ENCODE measurements at regions not wholly inside any gene's neighbourhood (a gene's known extent, or its start where the extent isn't known, plus 50 kb on each side); places are given as distances from the start of the nearest gene placed in this dataset.

DNA sequence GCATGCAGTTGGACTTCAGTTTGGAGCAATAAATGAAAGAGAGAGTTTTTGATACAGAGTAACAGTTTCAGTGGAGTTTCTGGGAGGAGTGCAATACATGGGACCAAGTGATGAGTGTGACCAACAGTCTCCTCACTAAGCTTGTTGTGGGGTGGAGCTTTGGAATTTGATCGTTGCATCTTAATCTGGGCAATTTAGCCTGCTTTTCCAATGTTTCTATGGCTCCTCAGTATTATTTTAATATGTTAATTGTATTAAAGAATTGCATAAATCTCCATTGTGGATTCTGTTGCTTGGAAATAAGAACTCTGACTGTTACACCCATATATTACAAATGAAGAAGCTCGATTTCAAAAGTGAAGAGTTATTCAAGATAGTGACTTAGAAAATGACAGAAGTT, 446.6 kb upstream of the LRATD1 start:
- peaks cover 0 to 2% (median 0%) of the 10 kb centered on the region in 5 experiments for H3K9me3 ChIP-seq (ENCODE audit: control extremely low read depth in 1 of 5, control insufficient read depth in 4 of 5, insufficient read depth in 2 of 5, low read depth in 1 of 5, low read length in 4 of 5)
- no peak for DNase-seq
- H3K27ac ChIP-seq (ENCODE audit: insufficient read depth in 1 of 2, low read depth in 1 of 2, low read length in 2 of 2, poor library complexity in 1 of 2, severe bottlenecking in 2 of 2) = no peak overlapping the region
- ChIA-PET CTCF (interaction anchor here (0.7 to 1.1 kb wide), 2 partner anchors 12 to 29 kb away, joined by 3 read pairs; no protein-coding TSS in a partner anchor), POLR2A (no interaction called here)
- no peak overlapping the region for H3K4me3 ChIP-seq (ENCODE audit: control insufficient read depth in 1 of 7, extremely low read depth in 1 of 7, insufficient read depth in 4 of 7, low read depth in 2 of 7, low read length in 6 of 7)
- H3K4me1 ChIP-seq (ENCODE audit: control extremely low read depth in 1 of 4, control insufficient read depth in 4 of 4, insufficient read depth in 4 of 4, low read length in 3 of 4) = no peaks in the 10 kb centered on the region
- no CpG with 5 or more reads among the region's 2 CpGs for WGBS (ENCODE audit: insufficient coverage)
- H3K27me3 ChIP-seq (replicated peaks in 2 of 5; ENCODE audit: control insufficient read depth in 4 of 5, insufficient read depth in 5 of 5, low read length in 4 of 5) = no peaks in the 10 kb centered on the region
- H3K36me3 ChIP-seq (ENCODE audit: control insufficient read depth in 4 of 4, insufficient read depth in 4 of 4, low read length in 3 of 4) = no peaks in the 10 kb centered on the region

DNA sequence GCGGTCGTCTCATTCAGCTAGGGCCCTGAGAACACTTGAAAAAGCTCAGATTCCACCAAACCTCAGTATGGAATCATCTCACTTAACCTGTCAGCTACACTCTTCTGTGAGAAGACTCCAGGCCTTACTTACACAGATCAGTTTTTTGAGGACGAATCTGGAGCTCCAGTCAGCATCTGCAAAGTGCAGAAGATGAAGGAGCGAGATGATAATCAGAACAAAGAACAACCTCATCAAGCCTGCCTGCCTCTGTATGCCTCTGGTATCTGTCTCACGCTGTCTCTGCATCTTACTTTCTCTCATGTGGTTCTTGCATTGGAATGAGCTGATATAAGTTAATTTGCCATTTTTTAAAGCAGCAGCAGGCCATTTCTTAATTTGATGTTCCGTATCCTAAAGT, 444.1 kb upstream of the LRATD1 start:
- Histone ChIP-seq H3K27me3 (replicated peaks in 2 of 5; ENCODE audit: control insufficient read depth in 4 of 5, insufficient read depth in 5 of 5, low read length in 4 of 5) (no peaks in the 10 kb centered on the region), H3K9me3 (ENCODE audit: control extremely low read depth in 1 of 5, control insufficient read depth in 4 of 5, insufficient read depth in 2 of 5, low read depth in 1 of 5, low read length in 4 of 5) (no peaks in the 10 kb centered on the region), H3K27ac (ENCODE audit: insufficient read depth in 1 of 2, low read depth in 1 of 2, low read length in 2 of 2, poor library complexity in 1 of 2, severe bottlenecking in 2 of 2) (no peak overlapping the region), H3K4me1 (ENCODE audit: control extremely low read depth in 1 of 4, control insufficient read depth in 4 of 4, insufficient read depth in 4 of 4, low read length in 3 of 4) (no peaks in the 10 kb centered on the region), H3K36me3 (ENCODE audit: control insufficient read depth in 4 of 4, insufficient read depth in 4 of 4, low read length in 3 of 4) (no peaks in the 10 kb centered on the region), H3K4me3 (ENCODE audit: control insufficient read depth in 1 of 7, extremely low read depth in 1 of 7, insufficient read depth in 4 of 7, low read depth in 2 of 7, low read length in 6 of 7) (no peak overlapping the region)
- ChIA-PET POLR2A (no interaction called here), CTCF (no interaction called here)
- no peak for DNase-seq
- WGBS (ENCODE audit: insufficient coverage) = 87% methylated on average over 5 of the region's 6 CpGs

DNA sequence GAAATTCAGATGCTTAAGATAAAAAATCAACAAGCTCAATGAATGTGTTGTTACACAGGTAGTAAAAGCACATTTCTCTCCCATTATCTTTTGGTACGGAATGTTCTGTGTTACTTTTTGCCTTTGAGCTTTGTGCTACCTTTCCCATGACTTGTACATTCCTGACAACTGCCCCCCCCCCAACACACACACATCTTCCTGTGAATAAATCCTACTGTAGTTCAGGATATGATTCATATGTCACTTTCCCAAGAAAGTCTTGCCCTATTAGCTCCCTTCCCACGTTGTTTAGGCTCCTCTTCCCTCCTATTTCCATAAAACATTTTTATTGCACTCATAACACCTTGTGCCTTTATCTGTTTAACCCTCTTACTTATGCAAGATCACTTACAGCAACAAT, 442.6 kb upstream of the LRATD1 start:
- no peak overlapping the region for H3K4me3 ChIP-seq (ENCODE audit: control insufficient read depth in 1 of 7, extremely low read depth in 1 of 7, insufficient read depth in 4 of 7, low read depth in 2 of 7, low read length in 6 of 7)
- DNase-seq = no peak
- ChIA-PET CTCF (interaction anchor here (0.7 kb wide), 1 partner anchor 13 kb away, joined by 3 read pairs; no protein-coding TSS in a partner anchor), POLR2A (no interaction called here)
- WGBS (ENCODE audit: insufficient coverage) = 45% methylated on average over 1 of the region's 2 CpGs
- H3K4me1 ChIP-seq (ENCODE audit: control extremely low read depth in 1 of 4, control insufficient read depth in 4 of 4, insufficient read depth in 4 of 4, low read length in 3 of 4) = no peaks in the 10 kb centered on the region
- H3K9me3 ChIP-seq (ENCODE audit: control extremely low read depth in 1 of 5, control insufficient read depth in 4 of 5, insufficient read depth in 2 of 5, low read depth in 1 of 5, low read length in 4 of 5) = no peaks in the 10 kb centered on the region
- H3K27ac ChIP-seq (ENCODE audit: insufficient read depth in 1 of 2, low read depth in 1 of 2, low read length in 2 of 2, poor library complexity in 1 of 2, severe bottlenecking in 2 of 2) = no peak overlapping the region
- no peaks in the 10 kb centered on the region for H3K36me3 ChIP-seq (ENCODE audit: control insufficient read depth in 4 of 4, insufficient read depth in 4 of 4, low read length in 3 of 4)
- no peaks in the 10 kb centered on the region for H3K27me3 ChIP-seq (replicated peaks in 2 of 5; ENCODE audit: control insufficient read depth in 4 of 5, insufficient read depth in 5 of 5, low read length in 4 of 5)

DNA sequence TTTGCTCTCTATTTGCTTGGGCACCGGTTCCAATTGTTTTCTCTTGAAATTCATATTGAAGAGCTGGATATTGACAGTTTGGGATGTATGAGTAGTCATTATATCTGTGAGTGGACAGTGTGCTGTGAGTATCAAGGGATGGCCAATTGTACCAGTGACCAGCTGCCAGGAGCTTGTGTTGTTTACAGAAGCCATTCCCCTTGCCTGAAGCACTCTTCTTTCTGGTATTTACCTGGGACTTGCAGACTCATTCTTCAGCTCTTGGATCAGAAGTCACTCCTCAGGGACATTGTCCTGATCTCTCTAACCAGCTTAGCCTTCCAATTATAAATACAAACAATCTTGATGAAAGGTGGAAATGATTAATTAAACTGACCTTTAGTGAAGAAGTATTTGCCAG, 438.3 kb upstream of the LRATD1 start:
- Histone ChIP-seq H3K36me3 (ENCODE audit: control insufficient read depth in 4 of 4, insufficient read depth in 4 of 4, low read length in 3 of 4) (no peaks in the 10 kb centered on the region), H3K27me3 (replicated peaks in 2 of 5; ENCODE audit: control insufficient read depth in 4 of 5, insufficient read depth in 5 of 5, low read length in 4 of 5) (no peaks in the 10 kb centered on the region), H3K9me3 (ENCODE audit: control extremely low read depth in 1 of 5, control insufficient read depth in 4 of 5, insufficient read depth in 2 of 5, low read depth in 1 of 5, low read length in 4 of 5) (no peaks in the 10 kb centered on the region), H3K4me1 (ENCODE audit: control extremely low read depth in 1 of 4, control insufficient read depth in 4 of 4, insufficient read depth in 4 of 4, low read length in 3 of 4) (no peaks in the 10 kb centered on the region), H3K4me3 (ENCODE audit: control insufficient read depth in 1 of 7, extremely low read depth in 1 of 7, insufficient read depth in 4 of 7, low read depth in 2 of 7, low read length in 6 of 7) (no peak overlapping the region), H3K27ac (ENCODE audit: insufficient read depth in 1 of 2, low read depth in 1 of 2, low read length in 2 of 2, poor library complexity in 1 of 2, severe bottlenecking in 2 of 2) (no peak overlapping the region)
- WGBS (ENCODE audit: insufficient coverage) = 100% methylated on average over 1 of the region's 1 CpG
- ChIA-PET POLR2A (no interaction called here), CTCF (no interaction called here)
- no peak for DNase-seq

DNA sequence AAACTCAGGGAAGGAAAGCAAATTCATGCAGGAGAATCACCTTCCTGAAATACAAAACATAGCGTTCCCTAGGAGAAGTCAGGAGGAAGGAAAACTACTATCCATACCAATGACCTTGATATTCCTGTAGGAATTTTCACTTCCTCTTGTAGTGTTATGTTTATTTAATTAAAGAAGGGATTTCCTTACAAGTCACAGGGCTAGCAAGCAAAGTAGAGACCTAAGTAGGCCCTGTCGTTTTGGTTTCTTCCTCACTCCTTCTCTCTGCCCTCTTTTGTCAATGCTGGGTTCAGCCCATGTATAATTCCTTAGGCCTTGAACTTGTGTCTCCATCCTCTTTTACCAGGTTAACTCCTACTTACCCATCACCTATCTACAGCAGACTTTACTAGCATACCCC, 435.2 kb upstream of the LRATD1 start:
- Histone ChIP-seq H3K36me3 (ENCODE audit: control insufficient read depth in 4 of 4, insufficient read depth in 4 of 4, low read length in 3 of 4) (no peaks in the 10 kb centered on the region), H3K4me1 (ENCODE audit: control extremely low read depth in 1 of 4, control insufficient read depth in 4 of 4, insufficient read depth in 4 of 4, low read length in 3 of 4) (no peaks in the 10 kb centered on the region), H3K4me3 (ENCODE audit: control insufficient read depth in 1 of 7, extremely low read depth in 1 of 7, insufficient read depth in 4 of 7, low read depth in 2 of 7, low read length in 6 of 7) (no peak overlapping the region), H3K9me3 (ENCODE audit: control extremely low read depth in 1 of 5, control insufficient read depth in 4 of 5, insufficient read depth in 2 of 5, low read depth in 1 of 5, low read length in 4 of 5) (peaks cover 0 to 2% (median 0%) of the 10 kb centered on the region in 5 experiments), H3K27me3 (replicated peaks in 2 of 5; ENCODE audit: control insufficient read depth in 4 of 5, insufficient read depth in 5 of 5, low read length in 4 of 5) (no peaks in the 10 kb centered on the region), H3K27ac (ENCODE audit: insufficient read depth in 1 of 2, low read depth in 1 of 2, low read length in 2 of 2, poor library complexity in 1 of 2, severe bottlenecking in 2 of 2) (no peak overlapping the region)
- no peak for DNase-seq
- POLR2A ChIA-PET = no interaction called here
- WGBS (ENCODE audit: insufficient coverage) = 44% methylated on average over 1 of the region's 2 CpGs
- CTCF ChIA-PET = interaction anchor here (0.8 kb wide), 1 partner anchor 11 kb away, joined by 3 read pairs; no protein-coding TSS in a partner anchor

DNA sequence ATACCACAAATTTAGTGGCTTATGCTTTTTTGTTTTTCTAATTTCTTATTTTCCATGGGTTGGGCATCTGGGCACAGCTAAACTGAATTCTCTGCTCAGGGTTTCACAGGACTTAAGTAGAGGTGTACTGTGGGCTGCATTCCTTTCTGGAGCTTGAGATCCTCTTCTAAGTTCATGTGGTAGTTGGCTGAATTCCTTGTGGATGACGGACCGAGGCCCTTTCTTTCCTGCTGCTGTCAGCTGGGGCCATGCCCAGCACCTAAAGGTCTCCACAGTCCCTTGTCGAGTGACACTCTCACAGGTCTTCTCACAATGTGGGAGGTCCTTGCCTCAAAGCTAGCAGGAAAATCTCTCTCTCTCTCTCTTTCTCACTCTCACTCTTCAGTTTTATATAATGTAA, 433.5 kb upstream of the LRATD1 start:
- 100% methylated on average over 1 of the region's 3 CpGs for WGBS (ENCODE audit: insufficient coverage)
- POLR2A ChIA-PET = no interaction called here
- no peaks in the 10 kb centered on the region for H3K27me3 ChIP-seq (replicated peaks in 2 of 5; ENCODE audit: control insufficient read depth in 4 of 5, insufficient read depth in 5 of 5, low read length in 4 of 5)
- no peak for DNase-seq
- CTCF ChIA-PET = no interaction called here
- H3K36me3 ChIP-seq (ENCODE audit: control insufficient read depth in 4 of 4, insufficient read depth in 4 of 4, low read length in 3 of 4) = no peaks in the 10 kb centered on the region
- H3K9me3 ChIP-seq (ENCODE audit: control extremely low read depth in 1 of 5, control insufficient read depth in 4 of 5, insufficient read depth in 2 of 5, low read depth in 1 of 5, low read length in 4 of 5) = peaks cover 0 to 2% (median 0%) of the 10 kb centered on the region in 5 experiments
- H3K4me3 ChIP-seq (ENCODE audit: control insufficient read depth in 1 of 7, extremely low read depth in 1 of 7, insufficient read depth in 4 of 7, low read depth in 2 of 7, low read length in 6 of 7) = no peak overlapping the region
- no peak overlapping the region for H3K27ac ChIP-seq (ENCODE audit: insufficient read depth in 1 of 2, low read depth in 1 of 2, low read length in 2 of 2, poor library complexity in 1 of 2, severe bottlenecking in 2 of 2)
- H3K4me1 ChIP-seq (ENCODE audit: control extremely low read depth in 1 of 4, control insufficient read depth in 4 of 4, insufficient read depth in 4 of 4, low read length in 3 of 4) = no peaks in the 10 kb centered on the region

DNA sequence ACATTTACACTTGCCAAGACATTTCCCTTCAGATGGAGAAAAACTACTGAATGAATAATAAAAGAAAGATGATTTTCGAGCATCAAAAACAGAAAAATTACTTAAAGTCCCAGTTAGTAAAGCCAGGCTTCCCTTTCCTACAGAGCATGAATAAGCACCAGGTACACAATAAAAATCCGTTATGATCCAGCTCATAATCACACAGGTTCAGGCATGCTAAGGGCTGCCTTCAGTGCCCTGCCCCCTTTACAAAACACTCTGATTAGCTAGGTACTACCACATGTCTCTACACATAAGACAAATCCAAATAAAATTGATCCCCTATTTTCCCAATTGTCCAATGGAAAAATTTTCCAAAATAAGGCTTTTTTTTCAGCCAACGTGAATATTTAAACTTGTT, 413.2 kb upstream of the LRATD1 start:
- 100% methylated on average over 2 of the region's 3 CpGs for WGBS (ENCODE audit: insufficient coverage)
- H3K9me3 ChIP-seq (ENCODE audit: control extremely low read depth in 1 of 5, control insufficient read depth in 4 of 5, insufficient read depth in 2 of 5, low read depth in 1 of 5, low read length in 4 of 5) = peaks cover 0 to 1% (median 0%) of the 10 kb centered on the region in 5 experiments
- H3K27me3 ChIP-seq (replicated peaks in 2 of 5; ENCODE audit: control insufficient read depth in 4 of 5, insufficient read depth in 5 of 5, low read length in 4 of 5) = no peaks in the 10 kb centered on the region
- no peak overlapping the region for H3K27ac ChIP-seq (ENCODE audit: insufficient read depth in 1 of 2, low read depth in 1 of 2, low read length in 2 of 2, poor library complexity in 1 of 2, severe bottlenecking in 2 of 2)
- no peak for DNase-seq
- H3K36me3 ChIP-seq (ENCODE audit: control insufficient read depth in 4 of 4, insufficient read depth in 4 of 4, low read length in 3 of 4) = no peaks in the 10 kb centered on the region
- no peak overlapping the region for H3K4me3 ChIP-seq (ENCODE audit: control insufficient read depth in 1 of 7, extremely low read depth in 1 of 7, insufficient read depth in 4 of 7, low read depth in 2 of 7, low read length in 6 of 7)
- POLR2A ChIA-PET = no interaction called here
- CTCF ChIA-PET = no interaction called here
- H3K4me1 ChIP-seq (ENCODE audit: control extremely low read depth in 1 of 4, control insufficient read depth in 4 of 4, insufficient read depth in 4 of 4, low read length in 3 of 4) = no peaks in the 10 kb centered on the region

Measured in common myeloid progenitor, CD34-positive (primary cell).